Natural killer cell (primary cell): ENCODE measurements at regions not wholly inside any gene's neighbourhood (a gene's known extent, or its start where the extent isn't known, plus 50 kb on each side); places are given as distances from the start of the nearest gene placed in this dataset.
"Not testable (repeated sequence)": the region's sequence is repeated elsewhere in the genome, so short reads cannot be mapped to it uniquely, and the experiment has no call there.

Source experiments
- ATAC-seq, 3 donors: fragments of 150-1000 bp in 2 of 3; fragments of 200-7000 bp in 1 of 3; cut with Tn5 transposase; 1 replicate in 1 of 3; 2 replicates in 2 of 3; pipeline ENCODE4 v1.10.0; 2021; ENCODE audit warnings: mild to moderate bottlenecking in 2 of 3, moderate library complexity in 2 of 3
- DNase-seq, 2 donors: peaks; one replicate each; pipeline versions ENCODE4 v3.0.0 to v3.0.0-alpha.2; 2013 to 2021; ENCODE audit warnings: mixed read lengths in 1 of 2
- H3K27ac ChIP-seq: one replicate; pipeline ENCODE4 v1.5.1; 2013; ENCODE audit warnings: mild to moderate bottlenecking, low read length
- H3K27me3 ChIP-seq: one replicate; pipeline ENCODE4 v1.6.1; 2013; ENCODE audit warnings: low read length; ENCODE audit not compliant: control insufficient read depth, insufficient read depth
- H3K36me3 ChIP-seq: one replicate; pipeline ENCODE4 v1.6.1; 2013; ENCODE audit warnings: low read length; ENCODE audit not compliant: control insufficient read depth, insufficient read depth
- H3K4me1 ChIP-seq: one replicate; pipeline ENCODE4 v1.6.1; 2013; ENCODE audit warnings: low read length; ENCODE audit not compliant: control insufficient read depth, insufficient read depth
- H3K4me3 ChIP-seq: one replicate; pipeline ENCODE4 v1.5.1; 2013; ENCODE audit warnings: low read length
- H3K9me3 ChIP-seq: one replicate; pipeline ENCODE4 v1.6.1; 2013; ENCODE audit warnings: low read length; ENCODE audit not compliant: control insufficient read depth, insufficient read depth
- H3K27ac Mint-ChIP-seq, 2 donors: one replicate each; pipeline ENCODE4 v1.8.0; 2022; ENCODE audit warnings: mild to moderate bottlenecking in 2 of 2, mixed read lengths in 2 of 2, moderate library complexity in 1 of 2
- H3K27me3 Mint-ChIP-seq, 2 donors: one replicate each; pipeline ENCODE4 v1.8.0; 2022; ENCODE audit warnings: low read depth in 2 of 2, mixed read lengths in 2 of 2
- H3K36me3 Mint-ChIP-seq: one replicate; pipeline ENCODE4 v1.8.0; 2022; ENCODE audit warnings: mixed read lengths
- H3K4me1 Mint-ChIP-seq, 2 donors: one replicate each; pipeline ENCODE4 v1.8.0; 2022; ENCODE audit warnings: mixed read lengths in 2 of 2
- H3K4me3 Mint-ChIP-seq: one replicate; pipeline ENCODE4 v1.8.0; 2022; ENCODE audit warnings: mild to moderate bottlenecking, moderate library complexity, mixed read lengths
- H3K9me3 Mint-ChIP-seq, 2 donors: one replicate each; pipeline ENCODE4 v1.8.0; 2022; ENCODE audit warnings: mixed read lengths in 2 of 2
- CTCF ChIP-seq: fragments of 200-600 bp; IDR thresholded peaks from one replicate; pipeline ENCODE4 v1.8.0; 2022; ENCODE audit warnings: antibody characterized with exemption
- WGBS: methylation state at CpG from one replicate; pipeline ENCODE4 v1.1.7; 2013; ENCODE audit warnings: missing lambda C conversion rate; ENCODE audit not compliant: insufficient coverage; 5-methylcytosine and 5-hydroxymethylcytosine counted together
- intact Hi-C: fragments of 100-400 bp; cut with micrococcal nuclease; formaldehyde crosslinking; loops from one replicate; pipeline ENCODE4 v1.14.2; 2022

- intact Hi-C loops, result no loop called here
- Mint-ChIP-seq H3K27me3 (no peaks in the 10 kb centered on the region), H3K4me1 (no peaks in the 10 kb centered on the region), H3K9me3 (peaks cover 6 to 8% of the 10 kb centered on the region in 2 donors), H3K36me3 (no peaks in the 10 kb centered on the region), H3K4me3 (no peak overlapping the region), H3K27ac (no peak overlapping the region)
- Histone ChIP-seq H3K36me3 (no peaks in the 10 kb centered on the region), H3K27ac (no peak overlapping the region), H3K4me1 (no peaks in the 10 kb centered on the region), H3K27me3 (no peaks in the 10 kb centered on the region), H3K4me3 (no peak overlapping the region), H3K9me3 (no peaks in the 10 kb centered on the region)
- ATAC-seq (no peak), DNase-seq (no peak)
- TF ChIP-seq CTCF, result no peak
Observed at GRCh38 chr7:113279256-113279655, 160.9 kb upstream of the SMIM30 start.

- Histone ChIP-seq H3K4me3 (no peak overlapping the region), H3K36me3 (no peaks in the 10 kb centered on the region), H3K9me3 (peaks cover 17% of the 10 kb centered on the region), H3K27me3 (no peaks in the 10 kb centered on the region), H3K4me1 (no peaks in the 10 kb centered on the region), H3K27ac (no peak overlapping the region)
- no CpG with 5 or more reads among the region's 2 CpGs for WGBS
- no peak overlapping the region for H3K4me3 Mint-ChIP-seq
- H3K27ac Mint-ChIP-seq, result no peak overlapping the region
- ATAC-seq, result no peak
- H3K36me3 Mint-ChIP-seq, result peaks cover 7% of the 10 kb centered on the region
- TF ChIP-seq CTCF, result no peak
- DNase-seq, result no peak
- H3K9me3 Mint-ChIP-seq, result peaks cover 15 to 29% of the 10 kb centered on the region in 2 donors
- no peaks in the 10 kb centered on the region for H3K27me3 Mint-ChIP-seq
- intact Hi-C loops, result no loop called here
- no peaks in the 10 kb centered on the region for H3K4me1 Mint-ChIP-seq
Observed at GRCh38 chr7:113270790-113271189, 152.4 kb upstream of the SMIM30 start.

DNA sequence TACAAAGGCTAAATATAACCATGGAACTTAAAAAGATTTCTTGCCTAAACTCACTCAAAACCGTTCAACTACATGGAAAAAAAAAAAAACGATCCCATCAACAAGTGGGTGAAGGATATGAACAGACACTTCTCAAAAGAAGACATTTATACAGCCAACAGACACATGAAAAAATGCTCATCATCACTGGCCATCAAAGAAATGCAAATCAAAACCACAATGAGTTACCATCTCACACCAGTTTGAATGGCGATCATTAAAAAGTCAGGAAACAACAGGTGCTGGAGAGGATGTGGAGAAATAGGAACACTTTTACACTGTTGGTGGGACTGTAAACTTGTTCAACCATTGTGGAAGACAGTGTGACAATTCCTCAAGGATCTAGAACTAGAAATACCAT is 151.2 kb upstream of the SMIM30 start:
- H3K27ac Mint-ChIP-seq, ATAC-seq, DNase-seq, H3K36me3 ChIP-seq, H3K4me1 ChIP-seq, H3K36me3 Mint-ChIP-seq, H3K27ac ChIP-seq, H3K4me3 Mint-ChIP-seq, H3K27me3 ChIP-seq, H3K4me3 ChIP-seq, intact Hi-C loops, H3K4me1 Mint-ChIP-seq, H3K27me3 Mint-ChIP-seq: not testable (repeated sequence)
- peaks cover 17% of the 10 kb centered on the region for H3K9me3 ChIP-seq
- H3K9me3 Mint-ChIP-seq, result peaks cover 13 to 29% of the 10 kb centered on the region in 2 donors
- WGBS, result no CpG with 5 or more reads among the region's 3 CpGs

- TF ChIP-seq CTCF, result no peak
- H3K27ac Mint-ChIP-seq, result no peak overlapping the region
- no peaks in the 10 kb centered on the region for H3K27me3 Mint-ChIP-seq
- peaks cover 17% of the 10 kb centered on the region for H3K9me3 ChIP-seq
- peaks cover 7% of the 10 kb centered on the region for H3K36me3 Mint-ChIP-seq
- intact Hi-C loops, result no loop called here
- H3K27ac ChIP-seq, result no peak overlapping the region
- WGBS, result 88% methylated on average over 3 of the region's 3 CpGs
- no peaks in the 10 kb centered on the region for H3K4me1 ChIP-seq
- no peaks in the 10 kb centered on the region for H3K36me3 ChIP-seq
- no peak for DNase-seq
- no peaks in the 10 kb centered on the region for H3K27me3 ChIP-seq
- ATAC-seq, result no peak
- no peak overlapping the region for H3K4me3 ChIP-seq
- H3K4me1 Mint-ChIP-seq, result no peaks in the 10 kb centered on the region
- no peak overlapping the region for H3K4me3 Mint-ChIP-seq
- H3K9me3 Mint-ChIP-seq, result peaks cover 14 to 26% of the 10 kb centered on the region in 2 donors
Observed at GRCh38 chr7:113268757-113269156, 150.4 kb upstream of the SMIM30 start.
